ENCODE measurements at regions not wholly inside any gene's neighbourhood (a gene's known extent, or its start where the extent isn't known, plus 50 kb on each side); places are given as distances from the start of the nearest gene placed in this dataset.
"Not testable (repeated sequence)": the region's sequence is repeated elsewhere in the genome, so short reads cannot be mapped to it uniquely, and the experiment has no call there.

DNA sequence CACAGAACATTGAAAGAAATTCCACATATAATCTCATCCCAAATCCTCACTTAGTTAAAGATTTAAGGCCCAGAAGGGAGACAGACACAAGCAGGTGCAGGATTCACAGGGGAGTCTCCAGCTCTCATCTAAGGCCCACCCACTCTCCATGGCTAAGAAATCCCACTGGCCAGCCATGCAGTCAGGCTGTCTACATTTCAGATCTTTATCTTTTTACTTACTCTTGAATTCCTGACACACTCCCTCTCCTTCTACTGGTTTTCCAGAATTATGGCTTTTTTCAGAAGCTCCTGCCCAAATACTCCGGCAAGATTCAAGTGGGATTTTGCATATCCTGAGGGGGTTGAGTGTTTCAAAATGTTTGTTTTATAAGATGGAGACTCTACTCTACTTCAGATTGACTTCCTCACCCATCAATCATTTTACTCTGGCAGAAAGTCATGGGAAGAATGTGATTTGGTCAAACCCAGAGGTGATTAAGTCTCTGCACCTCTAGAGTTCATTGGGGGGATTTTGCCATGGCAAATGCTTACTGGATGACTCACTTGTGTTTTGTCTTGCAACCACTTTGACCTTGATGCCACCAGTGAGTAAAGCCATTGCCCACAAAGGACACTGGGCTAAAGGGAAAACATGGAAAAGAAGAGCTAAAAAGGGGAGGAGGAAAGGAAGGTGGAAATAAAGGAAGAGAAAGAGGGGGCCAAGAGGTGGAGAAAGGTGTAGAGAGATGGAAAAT, 688.8 kb upstream of the SALL1 start:
- peak; percentile 11 for DNase-seq (ENCODE audit: low read depth)
- TF ChIP-seq, protein P1, sequence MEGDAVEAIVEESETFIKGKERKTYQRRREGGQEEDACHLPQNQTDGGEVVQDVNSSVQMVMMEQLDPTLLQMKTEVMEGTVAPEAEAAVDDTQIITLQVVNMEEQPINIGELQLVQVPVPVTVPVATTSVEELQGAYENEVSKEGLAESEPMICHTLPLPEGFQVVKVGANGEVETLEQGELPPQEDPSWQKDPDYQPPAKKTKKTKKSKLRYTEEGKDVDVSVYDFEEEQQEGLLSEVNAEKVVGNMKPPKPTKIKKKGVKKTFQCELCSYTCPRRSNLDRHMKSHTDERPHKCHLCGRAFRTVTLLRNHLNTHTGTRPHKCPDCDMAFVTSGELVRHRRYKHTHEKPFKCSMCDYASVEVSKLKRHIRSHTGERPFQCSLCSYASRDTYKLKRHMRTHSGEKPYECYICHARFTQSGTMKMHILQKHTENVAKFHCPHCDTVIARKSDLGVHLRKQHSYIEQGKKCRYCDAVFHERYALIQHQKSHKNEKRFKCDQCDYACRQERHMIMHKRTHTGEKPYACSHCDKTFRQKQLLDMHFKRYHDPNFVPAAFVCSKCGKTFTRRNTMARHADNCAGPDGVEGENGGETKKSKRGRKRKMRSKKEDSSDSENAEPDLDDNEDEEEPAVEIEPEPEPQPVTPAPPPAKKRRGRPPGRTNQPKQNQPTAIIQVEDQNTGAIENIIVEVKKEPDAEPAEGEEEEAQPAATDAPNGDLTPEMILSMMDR (IDR thresholded peaks at IDR 0.05; ENCODE audit: insufficient read depth, low read depth, low read length, missing control alignments): no peak
- no peak overlapping the region for H3K4me3 ChIP-seq (ENCODE audit: low read length)

DNA sequence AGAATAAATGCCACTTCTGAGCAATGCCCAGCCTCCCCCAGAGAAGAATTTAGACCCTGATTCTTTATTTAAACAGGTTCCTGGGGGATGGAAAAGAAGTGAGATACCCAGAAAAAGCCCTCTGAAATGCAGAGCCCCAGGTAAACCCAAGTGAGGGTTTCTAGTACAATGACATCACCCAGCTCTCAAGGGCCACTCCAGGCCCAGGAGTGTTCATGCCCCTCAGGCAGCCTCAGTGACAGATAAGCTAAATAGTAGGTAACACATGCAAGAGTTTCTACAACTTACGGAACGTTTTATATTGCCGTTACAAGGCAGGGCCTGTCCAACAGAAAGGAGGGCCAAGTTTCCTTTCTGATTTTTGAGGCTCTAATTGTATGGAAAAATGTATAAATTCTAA, 683.7 kb upstream of the SALL1 start:
- TF ChIP-seq, protein P1 (IDR thresholded peaks at IDR 0.05; ENCODE audit: insufficient read depth, low read depth, low read length, missing control alignments): no peak
- no peak for DNase-seq (ENCODE audit: low read depth)
- H3K4me3 ChIP-seq (ENCODE audit: low read length): no peak overlapping the region

DNA sequence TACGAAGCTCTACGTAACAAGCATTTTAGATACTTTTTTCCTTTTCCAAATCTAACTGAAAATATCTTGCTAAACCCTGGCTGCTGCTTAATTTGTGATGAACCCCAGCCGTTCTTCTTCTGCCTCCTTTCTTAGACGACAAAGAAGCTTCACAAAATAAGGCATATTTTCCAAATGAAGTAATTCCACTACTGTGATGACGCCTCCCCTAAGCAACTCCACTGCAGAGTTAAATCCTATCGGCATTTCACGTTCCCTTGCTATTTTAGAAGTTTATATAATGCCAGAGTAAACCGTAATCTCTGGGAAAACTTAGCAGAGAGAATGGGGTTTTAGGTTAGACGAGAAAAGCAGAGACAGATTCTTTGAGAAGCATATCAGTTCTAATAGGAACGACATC, 683.1 kb upstream of the SALL1 start:
- TF ChIP-seq, protein P1 (IDR thresholded peaks at IDR 0.05; ENCODE audit: insufficient read depth, low read depth, low read length, missing control alignments): no peak
- DNase-seq (ENCODE audit: low read depth): no peak
- H3K4me3 ChIP-seq (ENCODE audit: low read length): no peak overlapping the region

DNA sequence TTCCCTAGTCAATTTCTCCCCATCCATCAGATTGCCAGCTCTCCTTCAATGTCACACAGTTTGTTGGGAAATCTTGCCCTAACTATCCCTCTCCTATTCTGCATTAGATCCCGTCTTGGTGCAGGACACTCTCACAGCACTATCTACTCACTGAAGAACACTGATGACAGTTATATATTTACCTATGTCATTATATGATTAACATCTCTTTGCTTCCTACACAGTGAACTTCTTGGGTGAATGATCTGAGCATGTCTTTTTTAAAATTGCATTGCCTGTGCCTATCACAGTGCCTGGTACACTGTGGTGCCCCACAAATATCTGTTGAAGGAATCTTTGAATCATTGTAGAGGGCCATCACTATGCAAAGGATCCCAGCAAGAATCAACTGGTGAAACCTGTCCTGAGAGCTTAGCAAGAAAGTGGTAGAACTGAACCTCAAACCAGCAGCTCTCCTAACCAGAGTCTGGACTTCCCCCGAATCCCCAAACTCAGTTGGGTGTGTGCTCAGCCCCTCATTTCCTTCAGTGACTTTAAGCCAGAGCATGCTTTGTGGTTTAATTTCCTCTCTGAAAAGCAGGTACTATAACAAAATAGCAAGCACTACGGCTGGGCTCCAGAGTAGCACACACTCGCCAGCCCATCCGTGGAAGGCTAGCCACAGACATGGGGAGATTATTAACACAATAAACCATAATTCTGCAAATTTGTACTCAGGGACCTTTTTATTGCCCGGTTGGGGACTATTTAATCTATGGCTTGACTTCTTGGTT, 680.7 kb upstream of the SALL1 start:
- TF ChIP-seq, protein P1 (IDR thresholded peaks at IDR 0.05; ENCODE audit: insufficient read depth, low read depth, low read length, missing control alignments): no peak
- no peak for DNase-seq (ENCODE audit: low read depth)
- no peak overlapping the region for H3K4me3 ChIP-seq (ENCODE audit: low read length)

DNA sequence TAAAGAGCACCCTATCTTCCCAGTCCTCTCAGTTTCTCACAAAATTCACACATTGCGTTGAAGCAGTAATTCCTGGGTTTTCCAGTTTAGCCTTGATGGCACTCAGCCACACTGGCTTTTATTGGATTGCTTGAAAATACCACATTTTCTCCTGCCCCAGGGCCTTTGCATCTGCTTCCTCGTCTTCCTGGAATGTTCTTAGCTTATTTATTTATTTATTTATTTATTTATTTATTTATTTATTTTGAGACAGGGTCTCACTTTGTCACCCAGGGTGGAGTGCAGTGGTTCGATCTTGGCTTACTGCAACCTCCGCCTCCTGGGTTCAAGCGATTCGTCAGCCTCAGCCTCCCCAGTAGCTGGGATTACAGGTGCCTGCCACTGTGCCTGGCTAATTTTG, 680.0 kb upstream of the SALL1 start:
- not testable (repeated sequence) for H3K4me3 ChIP-seq (ENCODE audit: low read length); DNase-seq (ENCODE audit: low read depth)

DNA sequence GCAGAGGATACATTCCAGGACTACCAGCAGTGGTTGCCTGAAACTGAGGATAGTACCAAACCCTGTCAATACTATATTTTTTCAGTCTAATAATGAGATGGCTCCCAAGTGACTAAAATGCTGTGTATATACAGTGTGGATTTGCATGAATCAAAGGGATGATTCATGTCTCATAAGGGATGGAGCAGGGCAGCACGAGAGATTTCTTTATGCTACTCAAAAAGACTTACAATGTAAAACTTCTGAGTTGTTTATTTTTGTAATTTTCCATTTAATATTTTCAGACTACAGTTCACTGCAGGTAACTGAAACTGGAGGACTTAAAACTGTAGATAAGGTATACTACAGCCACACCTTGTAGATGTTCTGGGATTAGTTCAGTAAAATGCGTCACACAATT, 674.7 kb upstream of the SALL1 start:
- DNase-seq (ENCODE audit: low read depth): peak; percentile 24

DNA sequence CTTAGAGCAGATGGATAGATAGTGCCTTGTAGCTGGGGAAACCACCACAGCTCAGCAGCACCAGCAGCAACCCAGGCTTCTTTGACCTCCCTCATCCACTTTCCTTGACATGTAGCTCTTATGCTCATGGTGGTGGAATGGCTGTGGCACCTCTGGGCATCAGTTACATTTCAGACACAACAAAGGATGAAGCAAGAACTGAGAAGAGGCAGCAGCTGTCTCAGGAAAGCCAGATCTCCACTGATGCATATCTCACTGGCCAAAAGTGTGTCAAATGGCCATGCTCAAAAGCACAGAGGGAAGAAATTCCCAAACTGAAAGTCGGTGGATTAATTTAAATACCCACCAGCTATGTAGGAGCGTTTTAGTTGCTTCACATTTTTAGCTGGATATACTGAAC, 671.4 kb upstream of the SALL1 start:
- TF ChIP-seq, protein P1 (IDR thresholded peaks at IDR 0.05; ENCODE audit: insufficient read depth, low read depth, low read length, missing control alignments): no peak
- DNase-seq (ENCODE audit: low read depth): no peak
- H3K4me3 ChIP-seq (ENCODE audit: low read length): no peak overlapping the region

More for the DNA sequence above, 674.7 kb upstream of the SALL1 start:
- TF ChIP-seq, protein P1 (IDR thresholded peaks at IDR 0.05; ENCODE audit: insufficient read depth, low read depth, low read length, missing control alignments): no peak
- H3K4me3 ChIP-seq (ENCODE audit: low read length): no peak overlapping the region

All from epithelial cell of esophagus (primary cell).